Mesodermal cell (in vitro differentiated cells): ENCODE measurements at regions not wholly inside any gene's neighbourhood (a gene's known extent, or its start where the extent isn't known, plus 50 kb on each side); places are given as distances from the start of the nearest gene placed in this dataset.

Source experiments
- H3K27ac ChIP-seq: 2 replicates; pipeline ENCODE4 v1.7.0; 2013; ENCODE audit warnings: mild to moderate bottlenecking, low read depth, low read length, moderate library complexity; ENCODE audit not compliant: severe bottlenecking
- H3K36me3 ChIP-seq: 2 replicates; pipeline ENCODE4 v1.7.1; 2013; ENCODE audit warnings: mild to moderate bottlenecking, low read length, moderate library complexity; ENCODE audit not compliant: control insufficient read depth, insufficient read depth
- H3K4me1 ChIP-seq: one replicate; pipeline ENCODE4 v1.7.1; 2013; ENCODE audit warnings: mild to moderate bottlenecking, low read length; ENCODE audit not compliant: insufficient read depth, control insufficient read depth, poor library complexity, severe bottlenecking
- H3K4me3 ChIP-seq: 2 replicates; pipeline ENCODE4 v1.7.0; 2013; ENCODE audit warnings: low read length, control low read depth, mild to moderate bottlenecking; ENCODE audit not compliant: insufficient read depth, poor library complexity, severe bottlenecking; ENCODE audit errors: extremely low read depth
- H3K9me3 ChIP-seq: 2 replicates; pipeline ENCODE4 v1.7.1; 2013; ENCODE audit warnings: mild to moderate bottlenecking, low read length, moderate library complexity; ENCODE audit not compliant: control insufficient read depth
- WGBS, 2 experiments: methylation state at CpG; one replicate each; pipeline ENCODE4 v1.1.5; 2013; ENCODE audit warnings: missing lambda C conversion rate in 2 of 2; ENCODE audit not compliant: insufficient coverage in 2 of 2; 5-methylcytosine and 5-hydroxymethylcytosine counted together

GRCh38 chr14:50051706-50052105 lies 64.7 kb downstream of the VCPKMT start:
- no peaks in the 10 kb centered on the region for H3K36me3 ChIP-seq
- H3K9me3 ChIP-seq = no peaks in the 10 kb centered on the region
- H3K27ac ChIP-seq = no peak overlapping the region
- peaks cover 19% of the 10 kb centered on the region for H3K4me1 ChIP-seq
- H3K4me3 ChIP-seq = no peak overlapping the region
- 75 to 100% methylated on average over 2 to 3 of the region's 5 CpGs for WGBS, 2 experiments

GRCh38 chr14:50052517-50052916 lies 63.9 kb downstream of the VCPKMT start:
- H3K4me3 ChIP-seq = no peak overlapping the region
- peaks cover 27% of the 10 kb centered on the region for H3K4me1 ChIP-seq
- H3K36me3 ChIP-seq = no peaks in the 10 kb centered on the region
- H3K27ac ChIP-seq = no peak overlapping the region
- no peaks in the 10 kb centered on the region for H3K9me3 ChIP-seq
- WGBS, 2 experiments = 97 to 98% methylated on average over 6 to 11 of the region's 11 CpGs

- no peaks in the 10 kb centered on the region for H3K9me3 ChIP-seq
- WGBS, 2 experiments = 94 to 100% methylated on average over 2 of the region's 2 CpGs
- H3K36me3 ChIP-seq = no peaks in the 10 kb centered on the region
- H3K4me3 ChIP-seq = no peak overlapping the region
- H3K4me1 ChIP-seq = peaks cover 29% of the 10 kb centered on the region
- H3K27ac ChIP-seq = no peak overlapping the region
Observed at GRCh38 chr14:50053935-50054334, 62.4 kb downstream of the VCPKMT start.

GRCh38 chr14:50055461-50056228 lies 60.7 kb downstream of the VCPKMT start:
- H3K27ac ChIP-seq = no peak overlapping the region
- 90 to 94% methylated on average over 13 to 14 of the region's 14 CpGs for WGBS, 2 experiments
- no peaks in the 10 kb centered on the region for H3K9me3 ChIP-seq
- H3K4me1 ChIP-seq = peaks cover 41% of the 10 kb centered on the region
- H3K36me3 ChIP-seq = no peaks in the 10 kb centered on the region
- no peak overlapping the region for H3K4me3 ChIP-seq

- Histone ChIP-seq H3K4me1 (peaks cover 42% of the 10 kb centered on the region), H3K4me3 (no peak overlapping the region), H3K9me3 (no peaks in the 10 kb centered on the region), H3K36me3 (no peaks in the 10 kb centered on the region), H3K27ac (peak overlapping the region; percentile 16)
- WGBS, 2 experiments = 80 to 90% methylated on average over 9 to 16 of the region's 16 CpGs
Observed at GRCh38 chr14:50056435-50056834, 59.9 kb downstream of the VCPKMT start.

- no peaks in the 10 kb centered on the region for H3K36me3 ChIP-seq
- WGBS, 2 experiments = 95 to 96% methylated on average over 3 to 5 of the region's 5 CpGs
- no peak overlapping the region for H3K4me3 ChIP-seq
- H3K4me1 ChIP-seq = peaks cover 51% of the 10 kb centered on the region
- no peaks in the 10 kb centered on the region for H3K9me3 ChIP-seq
- H3K27ac ChIP-seq = no peak overlapping the region
Observed at GRCh38 chr14:50057331-50057730, 59.0 kb downstream of the VCPKMT start.

GRCh38 chr14:50058113-50058512 lies 58.3 kb downstream of the VCPKMT start:
- H3K4me3 ChIP-seq = no peak overlapping the region
- H3K4me1 ChIP-seq = peaks cover 59% of the 10 kb centered on the region
- 100% methylated on average over 1 of the region's 1 CpG for WGBS, 2 experiments
- no peaks in the 10 kb centered on the region for H3K9me3 ChIP-seq
- no peaks in the 10 kb centered on the region for H3K36me3 ChIP-seq
- no peak overlapping the region for H3K27ac ChIP-seq
